ENCODE measurements at regions not wholly inside any gene's neighbourhood (a gene's known extent, or its start where the extent isn't known, plus 50 kb on each side); places are given as distances from the start of the nearest gene placed in this dataset.

- no peak for TF ChIP-seq CTCF (IDR thresholded peaks at IDR 0.05; ENCODE audit: low read length, missing control alignments)
- DNase-seq (ENCODE audit: low read depth), result peak; percentile 33
- H3K4me3 ChIP-seq (replicated peaks; ENCODE audit: low read depth, low read length), result no peak overlapping the region
These were observed 75.5 kb upstream of the PUM3 start for GRCh38 chr9:2919347-2919746.

- H3K4me3 ChIP-seq (replicated peaks; ENCODE audit: low read depth, low read length), result no peak overlapping the region
- TF ChIP-seq CTCF (IDR thresholded peaks at IDR 0.05; ENCODE audit: low read length, missing control alignments), result no peak
- DNase-seq (ENCODE audit: low read depth), result peak; percentile 0
These were observed 72.6 kb upstream of the PUM3 start for GRCh38 chr9:2916382-2916985.

- H3K4me3 ChIP-seq (replicated peaks; ENCODE audit: low read depth, low read length), result no peak overlapping the region
- no peak for TF ChIP-seq CTCF (IDR thresholded peaks at IDR 0.05; ENCODE audit: low read length, missing control alignments)
- DNase-seq (ENCODE audit: low read depth), result no peak
These were observed 69.1 kb upstream of the PUM3 start for GRCh38 chr9:2913026-2913425.

- no peak for TF ChIP-seq CTCF (IDR thresholded peaks at IDR 0.05; ENCODE audit: low read length, missing control alignments)
- no peak overlapping the region for H3K4me3 ChIP-seq (replicated peaks; ENCODE audit: low read depth, low read length)
- no peak for DNase-seq (ENCODE audit: low read depth)
These were observed 63.5 kb upstream of the PUM3 start for GRCh38 chr9:2907411-2907810.

GRCh38 chr9:2904242-2904930, 60.5 kb upstream of the PUM3 start:
- no peak overlapping the region for H3K4me3 ChIP-seq (replicated peaks; ENCODE audit: low read depth, low read length)
- DNase-seq (ENCODE audit: low read depth), result no peak
- TF ChIP-seq CTCF (IDR thresholded peaks at IDR 0.05; ENCODE audit: low read length, missing control alignments), result no peak

Measured in fibroblast of pulmonary artery (primary cell).